Activated naive CD8-positive, alpha-beta T cell (primary cell): ENCODE measurements at regions not wholly inside any gene's neighbourhood (a gene's known extent, or its start where the extent isn't known, plus 50 kb on each side); places are given as distances from the start of the nearest gene placed in this dataset.
"Not testable (repeated sequence)": the region's sequence is repeated elsewhere in the genome, so short reads cannot be mapped to it uniquely, and the experiment has no call there.

Experiments
- H3K27ac Mint-ChIP-seq: one replicate; pipeline ENCODE4 v1.8.0; 2021; ENCODE audit warnings: mixed read lengths
- H3K27me3 Mint-ChIP-seq: one replicate; pipeline ENCODE4 v1.8.0; 2021; ENCODE audit warnings: mixed read lengths
- H3K36me3 Mint-ChIP-seq: one replicate; pipeline ENCODE4 v1.8.0; 2021; ENCODE audit warnings: mixed read lengths
- H3K4me1 Mint-ChIP-seq: one replicate; pipeline ENCODE4 v1.8.0; 2021; ENCODE audit warnings: low read depth, mixed read lengths
- H3K4me3 Mint-ChIP-seq: one replicate; pipeline ENCODE4 v1.8.0; 2021; ENCODE audit warnings: mild to moderate bottlenecking, mixed read lengths
- H3K9me3 Mint-ChIP-seq: one replicate; pipeline ENCODE4 v1.8.0; 2021; ENCODE audit warnings: low read depth, mixed read lengths

GRCh38 chr3:56931836-56932235 lies 128.6 kb upstream of the SPATA12 start:
- Mint-ChIP-seq H3K9me3 (peaks cover 5% of the 10 kb centered on the region), H3K27ac (peak overlapping the region; percentile 28), H3K4me3 (no peak overlapping the region), H3K36me3 (peaks cover 5% of the 10 kb centered on the region), H3K4me1 (peaks cover 57% of the 10 kb centered on the region), H3K27me3 (no peaks in the 10 kb centered on the region)

- H3K36me3 Mint-ChIP-seq = peaks cover 5% of the 10 kb centered on the region
- H3K27ac Mint-ChIP-seq = peak overlapping the region; percentile 65
- no peaks in the 10 kb centered on the region for H3K27me3 Mint-ChIP-seq
- H3K9me3 Mint-ChIP-seq = peaks cover 5% of the 10 kb centered on the region
- peak overlapping the region; percentile 42 for H3K4me3 Mint-ChIP-seq
- peaks cover 68% of the 10 kb centered on the region for H3K4me1 Mint-ChIP-seq
These were observed 129.0 kb upstream of the ARHGEF3 start for GRCh38 chr3:56930706-56931105.

DNA sequence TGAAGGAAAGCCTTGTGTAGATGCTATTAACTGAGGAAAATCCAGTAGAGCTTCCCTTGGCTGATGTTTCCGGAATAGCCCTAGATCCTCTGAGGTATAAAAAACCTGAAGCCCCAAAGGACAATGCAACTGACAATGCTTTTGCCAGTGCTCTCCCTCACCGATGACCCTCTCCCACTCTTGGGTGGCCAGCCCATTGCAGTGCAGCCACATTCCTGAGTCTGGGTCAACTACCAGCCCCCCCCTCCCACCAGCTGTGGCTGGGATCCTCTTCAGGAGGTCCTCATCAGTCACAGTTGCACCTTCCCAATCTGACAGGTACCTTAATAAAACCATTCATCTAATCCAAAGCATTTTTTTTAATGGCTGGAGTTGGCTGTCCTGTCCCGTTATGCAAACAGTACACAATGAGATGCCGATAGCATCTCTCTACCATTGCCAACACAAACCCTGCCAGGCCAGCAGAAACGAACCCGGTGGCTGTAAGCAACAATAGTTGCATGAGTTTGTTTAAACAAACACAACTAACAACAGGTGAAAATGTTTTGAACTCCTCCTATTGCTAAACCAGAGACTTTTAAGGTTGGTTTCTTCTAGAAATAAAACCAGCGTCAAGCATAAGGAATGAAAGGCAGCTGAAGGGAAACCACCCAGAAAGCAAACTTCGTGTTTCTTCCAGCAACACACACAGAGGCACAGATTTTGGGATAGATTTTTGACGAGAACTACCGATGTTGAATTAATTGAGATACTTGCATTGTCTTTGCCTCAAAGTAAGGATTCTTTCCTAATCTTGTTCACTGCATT lies 128.3 kb upstream of the ARHGEF3 start:
- Mint-ChIP-seq H3K4me1 (peaks cover 70% of the 10 kb centered on the region), H3K36me3 (peaks cover 5% of the 10 kb centered on the region), H3K4me3 (no peak overlapping the region), H3K27ac (peak overlapping the region; percentile 28), H3K27me3 (no peaks in the 10 kb centered on the region), H3K9me3 (peaks cover 5% of the 10 kb centered on the region)

DNA sequence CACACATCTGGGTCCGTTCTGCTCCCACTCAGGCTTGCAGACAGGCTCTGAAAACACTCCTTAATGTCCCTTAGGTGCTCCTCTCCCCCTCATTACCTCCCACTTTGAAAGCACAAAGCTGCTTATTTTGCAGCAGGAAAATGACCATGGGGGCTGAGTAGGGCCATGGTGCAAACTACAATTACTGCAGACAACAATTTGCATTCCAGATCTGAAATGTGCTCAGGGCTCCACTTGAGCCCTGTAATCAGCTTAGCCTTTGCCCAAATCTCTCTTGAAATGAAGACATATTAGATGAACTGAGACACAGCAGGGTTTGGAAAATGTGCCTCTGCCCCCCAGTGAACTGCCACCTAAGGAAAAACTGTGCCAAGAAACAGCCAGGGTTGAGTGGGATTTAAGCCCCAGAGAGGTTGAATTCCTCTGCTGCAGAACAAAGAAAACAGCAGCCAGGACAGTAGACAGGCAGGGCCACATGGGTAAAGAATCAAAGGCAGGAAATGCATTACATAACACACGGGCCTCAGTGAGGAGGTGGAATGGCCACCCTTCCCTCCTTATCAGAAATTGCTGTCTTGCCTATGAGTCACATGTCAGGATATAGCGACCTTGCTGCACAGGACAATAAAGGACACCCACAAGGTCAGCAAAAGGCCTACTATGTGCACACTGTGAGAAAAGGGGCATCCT lies 126.8 kb upstream of the ARHGEF3 start:
- H3K27ac Mint-ChIP-seq = peak overlapping the region; percentile 76
- H3K4me3 Mint-ChIP-seq = no peak overlapping the region
- H3K27me3 Mint-ChIP-seq = no peaks in the 10 kb centered on the region
- peaks cover 2% of the 10 kb centered on the region for H3K36me3 Mint-ChIP-seq
- H3K4me1 Mint-ChIP-seq = peaks cover 85% of the 10 kb centered on the region
- no peaks in the 10 kb centered on the region for H3K9me3 Mint-ChIP-seq

DNA sequence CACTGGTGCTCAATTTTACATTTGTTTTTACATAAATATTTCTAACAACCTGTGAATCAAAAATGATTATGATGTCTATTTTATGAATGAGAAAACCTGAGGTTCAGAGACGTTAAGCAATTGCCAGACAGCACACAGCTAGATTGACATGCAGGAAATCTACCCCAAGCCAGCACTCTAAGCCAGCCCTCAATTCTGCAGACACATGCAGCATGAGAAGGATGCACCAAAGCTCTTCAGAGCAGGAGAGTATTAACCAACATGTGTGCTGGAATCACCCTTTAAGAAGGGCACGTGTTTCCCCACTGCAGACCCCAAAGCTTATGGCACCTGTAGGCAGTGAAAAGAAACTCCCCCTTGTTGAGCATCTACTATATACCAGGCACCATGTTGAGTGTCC lies 126.1 kb upstream of the ARHGEF3 start:
- peak overlapping the region; percentile 76 for H3K27ac Mint-ChIP-seq
- H3K27me3 Mint-ChIP-seq = no peaks in the 10 kb centered on the region
- H3K9me3 Mint-ChIP-seq = no peaks in the 10 kb centered on the region
- H3K4me1 Mint-ChIP-seq = peaks cover 88% of the 10 kb centered on the region
- peaks cover 2% of the 10 kb centered on the region for H3K36me3 Mint-ChIP-seq
- no peak overlapping the region for H3K4me3 Mint-ChIP-seq

DNA sequence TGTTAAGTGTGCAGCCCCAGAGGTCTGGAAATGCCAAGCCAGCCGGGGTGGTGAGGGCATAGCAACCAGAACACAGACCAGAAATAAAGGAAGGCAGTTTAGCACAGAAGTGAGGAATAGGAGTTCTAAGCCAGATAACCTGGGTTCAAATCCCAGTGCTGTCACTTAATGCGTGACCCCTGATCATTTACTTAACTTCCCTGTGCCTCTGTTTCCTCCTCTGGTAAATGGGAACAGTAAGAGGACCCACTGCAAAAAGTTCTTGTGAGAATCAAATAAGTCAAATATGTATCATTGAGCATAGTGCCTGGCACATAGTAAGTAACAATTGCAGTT lies 125.2 kb upstream of the ARHGEF3 start:
- Mint-ChIP-seq H3K27ac (peak overlapping the region; percentile 54), H3K36me3 (no peaks in the 10 kb centered on the region), H3K9me3 (no peaks in the 10 kb centered on the region), H3K27me3 (no peaks in the 10 kb centered on the region), H3K4me1 (peaks cover 88% of the 10 kb centered on the region), H3K4me3 (no peak overlapping the region)

DNA sequence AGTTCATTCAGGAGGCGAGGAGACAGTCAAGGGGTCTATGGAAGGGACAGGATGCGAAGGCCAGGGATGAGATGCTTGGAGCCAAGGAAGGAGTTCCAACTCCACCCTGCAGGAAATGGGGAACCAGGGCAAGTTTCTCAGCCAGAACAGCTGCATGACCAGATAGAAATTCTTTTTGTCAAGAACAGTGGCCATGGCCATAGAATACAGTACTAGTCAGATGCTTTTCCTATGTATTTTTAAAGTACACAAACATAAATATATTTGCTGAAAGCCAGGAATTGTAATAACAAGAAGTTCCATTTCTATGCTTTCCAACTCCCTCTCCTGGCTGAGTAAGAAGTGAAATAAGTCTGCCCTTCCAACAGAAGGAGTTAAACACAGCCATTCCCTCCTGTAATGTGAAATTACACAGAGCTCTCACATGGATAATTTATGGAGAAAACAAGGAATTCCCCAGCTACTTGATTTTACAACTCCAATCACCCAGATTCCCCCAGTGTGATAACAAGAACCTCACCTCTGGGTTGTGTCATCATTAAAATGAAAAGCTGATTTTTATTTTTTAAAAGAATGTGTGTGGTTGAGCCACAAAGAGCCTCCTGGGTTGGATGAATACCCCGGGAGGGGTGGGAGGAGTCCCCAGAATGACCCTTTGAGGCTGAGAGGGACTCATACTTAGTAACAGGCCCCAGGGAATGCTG lies 124.6 kb upstream of the ARHGEF3 start:
- Mint-ChIP-seq H3K4me3 (no peak overlapping the region), H3K4me1 (peaks cover 90% of the 10 kb centered on the region), H3K27ac (peak overlapping the region; percentile 54), H3K9me3 (no peaks in the 10 kb centered on the region), H3K36me3 (no peaks in the 10 kb centered on the region), H3K27me3 (no peaks in the 10 kb centered on the region)

DNA sequence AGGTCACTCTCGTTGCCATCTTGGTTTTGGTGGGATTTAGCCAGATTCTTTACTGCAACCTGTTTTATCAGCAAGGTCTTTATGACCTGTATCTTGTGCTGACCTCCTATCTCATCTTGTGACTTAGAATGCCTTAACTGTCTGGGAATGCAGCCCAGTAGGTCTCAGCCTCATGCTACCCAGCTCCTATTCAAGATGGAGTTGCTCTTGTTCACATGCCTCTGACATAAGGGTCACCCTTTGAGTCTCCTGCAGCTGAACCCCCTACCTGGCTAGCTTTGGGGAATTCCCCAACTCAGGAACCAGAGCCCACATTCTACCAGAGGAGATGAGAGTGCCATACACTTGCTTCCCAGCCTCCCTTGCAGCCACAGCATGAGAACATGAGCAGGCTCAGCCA lies 123.0 kb upstream of the ARHGEF3 start:
- H3K27ac Mint-ChIP-seq, H3K4me3 Mint-ChIP-seq, H3K27me3 Mint-ChIP-seq, H3K36me3 Mint-ChIP-seq, H3K9me3 Mint-ChIP-seq: not testable (repeated sequence)
- peaks cover 80% of the 10 kb centered on the region for H3K4me1 Mint-ChIP-seq

DNA sequence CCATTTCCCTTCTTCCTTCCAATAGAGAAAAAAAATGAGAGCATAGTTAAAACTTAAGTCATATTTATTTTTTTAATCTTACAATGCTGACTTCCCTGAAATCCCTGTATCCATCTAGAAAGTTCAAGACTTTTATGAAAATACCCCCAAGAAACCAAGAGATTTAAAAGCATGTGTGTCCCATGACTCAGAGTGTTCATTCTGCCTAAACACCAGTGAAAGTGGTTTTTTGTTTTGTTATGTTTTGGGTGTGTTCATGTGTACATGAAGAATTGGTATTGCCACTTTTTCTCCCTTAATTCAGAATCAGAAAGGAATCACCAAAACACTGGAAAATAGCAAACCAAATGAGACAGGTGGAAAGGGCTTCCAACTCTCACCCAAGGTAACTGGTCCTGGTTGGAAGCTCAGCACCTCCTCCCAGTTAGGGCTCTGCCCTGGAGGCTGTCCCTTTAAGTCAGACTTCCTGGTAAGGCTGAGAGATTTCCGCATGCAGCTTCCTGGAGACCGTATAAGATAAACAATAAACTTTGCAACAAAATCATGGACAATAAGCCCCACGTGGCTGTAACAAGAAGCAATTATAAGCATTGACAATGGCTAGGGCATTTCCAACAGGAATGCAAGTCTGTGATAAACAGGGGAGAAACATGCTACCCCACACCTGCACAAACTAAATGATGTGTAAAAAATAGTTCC lies 121.9 kb upstream of the ARHGEF3 start:
- Mint-ChIP-seq H3K4me1 (peaks cover 82% of the 10 kb centered on the region), H3K4me3 (peak overlapping the region; percentile 51), H3K27me3 (no peaks in the 10 kb centered on the region), H3K36me3 (no peaks in the 10 kb centered on the region), H3K27ac (peak overlapping the region; percentile 89), H3K9me3 (no peaks in the 10 kb centered on the region)

GRCh38 chr3:56921573-56922453 lies 120.1 kb upstream of the ARHGEF3 start:
- Mint-ChIP-seq H3K27ac (peak overlapping the region; percentile 91), H3K36me3 (peaks cover 2% of the 10 kb centered on the region), H3K4me1 (peaks cover 84% of the 10 kb centered on the region), H3K27me3 (no peaks in the 10 kb centered on the region), H3K4me3 (peak overlapping the region; percentile 84), H3K9me3 (no peaks in the 10 kb centered on the region)

DNA sequence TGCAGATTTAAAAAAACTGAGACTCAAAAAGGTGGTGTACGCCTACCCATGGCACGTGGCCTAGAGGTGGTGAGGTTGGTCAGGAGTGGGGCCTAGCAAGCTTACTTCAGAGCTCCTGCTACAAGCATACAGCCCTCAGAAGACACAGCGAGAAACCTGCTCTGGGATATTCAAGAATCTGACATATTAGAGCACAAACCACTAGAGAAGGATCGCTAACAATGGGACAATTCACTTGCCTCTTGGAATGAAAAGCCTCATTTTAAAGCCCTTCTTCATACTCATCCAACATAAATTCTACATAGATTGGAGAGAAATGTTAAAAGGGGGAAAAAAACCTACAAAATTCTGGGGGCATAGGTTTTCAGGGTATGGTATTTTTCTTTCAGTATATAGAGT lies 118.0 kb upstream of the ARHGEF3 start:
- Mint-ChIP-seq H3K9me3 (no peaks in the 10 kb centered on the region), H3K27ac (peak overlapping the region; percentile 91), H3K27me3 (no peaks in the 10 kb centered on the region), H3K36me3 (peaks cover 2% of the 10 kb centered on the region), H3K4me3 (no peak overlapping the region), H3K4me1 (peaks cover 85% of the 10 kb centered on the region)

DNA sequence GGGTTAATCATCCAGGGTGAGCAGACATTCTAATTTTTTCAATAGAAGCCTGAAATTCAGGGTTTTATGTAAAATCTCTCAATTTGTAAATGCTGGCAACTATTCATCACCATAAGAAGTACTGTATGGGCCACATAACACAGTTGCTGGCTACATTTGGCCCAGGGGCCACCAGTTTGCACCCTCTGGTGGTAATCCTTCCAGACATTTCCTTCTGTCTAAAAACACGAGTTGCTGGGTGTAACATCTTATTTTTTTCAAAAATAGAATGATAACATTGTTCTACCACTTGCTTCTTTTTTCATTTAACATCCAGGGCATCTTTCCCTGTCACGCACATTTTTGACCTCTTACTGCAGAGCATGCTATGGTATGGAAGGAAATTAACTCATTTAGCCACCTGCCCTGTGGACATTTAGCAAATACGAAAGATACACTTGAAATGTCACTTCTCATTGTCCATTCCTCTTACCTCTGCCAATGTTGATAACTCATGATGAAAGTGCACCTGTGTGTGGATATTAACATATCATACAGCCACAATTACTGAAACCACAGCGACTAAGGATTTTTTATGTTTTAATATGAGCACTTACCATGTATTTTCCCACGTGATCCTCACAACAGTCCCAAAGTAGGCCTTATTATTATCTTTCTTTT lies 117.5 kb upstream of the ARHGEF3 start:
- Mint-ChIP-seq H3K4me3 (peak overlapping the region; percentile 21), H3K27me3 (no peaks in the 10 kb centered on the region)

GRCh38 chr3:56918111-56918568 lies 116.4 kb upstream of the ARHGEF3 start:
- peak overlapping the region; percentile 93 for H3K4me3 Mint-ChIP-seq
- H3K4me1 Mint-ChIP-seq = peaks cover 86% of the 10 kb centered on the region

More for the DNA sequence above, 117.5 kb upstream of the ARHGEF3 start:
- Mint-ChIP-seq H3K4me1 (peaks cover 85% of the 10 kb centered on the region), H3K36me3 (peaks cover 2% of the 10 kb centered on the region), H3K9me3 (no peaks in the 10 kb centered on the region), H3K27ac (peak overlapping the region; percentile 91)

More at GRCh38 chr3:56918111-56918568, 116.4 kb upstream of the ARHGEF3 start:
- no peaks in the 10 kb centered on the region for H3K9me3 Mint-ChIP-seq
- no peaks in the 10 kb centered on the region for H3K27me3 Mint-ChIP-seq
- peak overlapping the region; percentile 91 for H3K27ac Mint-ChIP-seq
- H3K36me3 Mint-ChIP-seq = peaks cover 5% of the 10 kb centered on the region
